ENCODE measurements at regions not wholly inside any gene's neighbourhood (a gene's known extent, or its start where the extent isn't known, plus 50 kb on each side); places are given as distances from the start of the nearest gene placed in this dataset.

- no peak for FAIRE-seq
These were observed 60.3 kb downstream of the DACT1 start for GRCh38 chr14:58697930-58698642.

- FAIRE-seq: no peak
These were observed 62.0 kb downstream of the DACT1 start for GRCh38 chr14:58699681-58700205.

- no peak for FAIRE-seq
These were observed 63.4 kb downstream of the DACT1 start for GRCh38 chr14:58701156-58701555.

DNA sequence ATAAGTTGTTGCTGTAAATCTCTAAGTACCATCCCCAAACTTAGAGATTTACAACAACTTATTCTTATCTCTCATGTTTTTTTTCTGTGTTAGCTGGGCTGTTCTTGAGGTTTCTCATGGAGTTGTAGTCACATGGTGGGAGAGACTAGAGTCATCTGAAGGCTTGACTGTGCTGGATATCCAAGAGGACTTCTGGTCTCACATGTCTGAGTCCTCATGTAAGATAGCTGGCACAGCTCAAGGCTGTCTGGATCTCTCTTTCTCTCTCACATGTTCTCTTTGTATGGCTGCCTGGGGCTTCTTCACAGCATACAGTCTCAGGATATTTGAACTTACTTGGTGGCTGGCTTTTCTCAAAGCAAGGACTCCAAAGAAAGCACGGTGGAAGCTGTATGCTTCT lies 63.8 kb downstream of the DACT1 start:
- no peak for FAIRE-seq

- FAIRE-seq: no peak
These were observed 64.8 kb downstream of the DACT1 start for GRCh38 chr14:58702441-58703160.

DNA sequence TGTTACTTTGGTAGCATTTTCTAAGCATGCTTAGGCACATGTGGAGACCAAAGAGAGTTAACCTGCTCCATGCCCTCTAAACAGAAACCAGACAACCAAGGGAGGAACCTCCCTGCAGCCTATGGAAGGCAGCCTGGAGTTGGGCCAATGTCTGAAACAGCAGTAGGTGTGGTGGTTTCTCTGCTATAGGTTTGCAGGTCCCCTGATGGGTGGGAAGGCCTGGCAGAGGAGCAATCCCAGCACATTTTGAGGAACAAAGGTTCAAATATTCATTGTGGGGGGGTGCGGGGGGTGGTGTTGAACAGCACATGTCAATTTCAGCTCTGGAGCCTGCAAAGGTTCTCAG lies 65.4 kb downstream of the DACT1 start:
- FAIRE-seq: no peak

DNA sequence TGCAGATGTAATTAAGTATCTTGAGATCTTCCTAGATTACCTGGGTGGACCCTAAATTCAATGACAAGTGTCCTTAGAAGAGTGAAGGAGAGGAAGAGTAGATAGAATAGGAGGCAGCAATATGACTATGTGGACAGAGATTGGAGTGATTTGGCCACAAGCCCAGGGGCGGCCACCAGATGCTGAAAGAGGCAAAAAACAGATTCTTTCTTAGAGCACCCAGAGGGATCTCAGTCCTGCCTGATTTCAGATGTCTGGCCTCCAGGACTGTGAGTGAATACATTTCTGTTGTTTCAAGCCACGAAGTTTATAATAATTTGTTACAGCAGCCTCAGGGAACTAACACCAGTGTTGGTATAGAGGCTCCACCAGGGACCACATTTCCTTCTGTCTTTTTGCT lies 67.3 kb downstream of the DACT1 start:
- no peak for FAIRE-seq

- FAIRE-seq: no peak
These were observed 70.2 kb downstream of the DACT1 start for GRCh38 chr14:58707949-58708348.

- no peak for FAIRE-seq
These were observed 72.2 kb downstream of the DACT1 start for GRCh38 chr14:58709949-58710348.

- FAIRE-seq: no peak
These were observed 73.6 kb downstream of the DACT1 start for GRCh38 chr14:58711382-58711781.

- no peak for FAIRE-seq
These were observed 74.6 kb downstream of the DACT1 start for GRCh38 chr14:58712357-58712756.

DNA sequence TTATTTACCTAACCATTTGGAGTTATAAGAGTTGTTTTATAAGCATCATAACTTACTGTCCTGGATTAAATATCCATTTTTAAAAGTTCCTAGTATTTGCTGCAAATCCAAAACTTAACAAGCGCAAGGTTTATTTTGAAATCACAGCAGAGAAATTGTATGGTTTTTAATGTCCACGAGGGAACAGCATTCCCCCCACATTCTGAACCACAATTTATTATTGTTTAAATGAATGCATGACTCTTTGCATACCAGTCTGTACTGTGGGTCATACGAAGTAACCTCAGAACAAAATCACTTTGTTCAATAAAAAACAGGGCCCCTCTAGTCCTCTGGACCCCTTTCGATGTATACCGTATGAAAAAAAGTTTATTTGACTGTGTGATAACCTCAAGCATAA lies 75.9 kb downstream of the DACT1 start:
- no peak for FAIRE-seq

DNA sequence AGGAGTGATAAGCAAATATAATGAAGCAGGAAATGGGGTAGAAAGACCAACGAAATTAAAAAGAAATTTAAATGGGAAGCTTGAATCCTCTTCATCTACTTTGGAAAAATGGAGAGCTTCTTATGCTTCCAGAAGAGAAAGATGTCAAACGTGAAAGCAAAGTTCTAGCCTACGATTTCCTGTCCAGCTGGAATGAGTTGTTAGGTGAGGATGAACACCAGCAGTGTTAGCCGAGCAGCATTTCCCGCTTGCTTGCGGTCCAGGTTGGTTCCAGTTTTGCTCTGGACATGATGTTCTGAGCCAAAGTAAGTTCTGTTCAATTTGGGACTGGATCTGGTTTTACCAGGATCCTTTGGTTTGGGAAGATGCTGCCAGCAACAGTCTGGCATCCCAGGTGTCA lies 78.9 kb downstream of the DACT1 start:
- no peak for FAIRE-seq

DNA sequence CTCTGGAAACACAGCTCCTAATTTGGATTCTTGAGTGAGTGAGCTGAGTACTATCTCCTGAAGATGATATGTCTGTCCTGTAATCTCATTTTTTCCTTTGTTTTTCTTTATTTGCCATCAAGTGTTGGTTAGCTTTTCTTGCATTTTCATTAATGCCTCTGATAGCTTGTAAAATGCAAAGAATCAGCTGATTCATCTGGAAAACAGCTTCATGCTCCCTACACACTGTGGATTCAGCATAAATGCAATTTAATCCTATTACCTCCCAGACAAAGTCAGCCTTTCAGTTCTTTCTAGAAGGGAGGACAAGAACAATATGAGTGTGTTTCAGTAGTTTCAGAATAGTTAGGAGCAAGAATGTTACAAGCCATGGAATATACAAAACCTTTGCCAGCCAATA lies 79.4 kb downstream of the DACT1 start:
- no peak for FAIRE-seq

GRCh38 chr14:58717813-58718212 lies 80.1 kb downstream of the DACT1 start:
- FAIRE-seq: no peak

DNA sequence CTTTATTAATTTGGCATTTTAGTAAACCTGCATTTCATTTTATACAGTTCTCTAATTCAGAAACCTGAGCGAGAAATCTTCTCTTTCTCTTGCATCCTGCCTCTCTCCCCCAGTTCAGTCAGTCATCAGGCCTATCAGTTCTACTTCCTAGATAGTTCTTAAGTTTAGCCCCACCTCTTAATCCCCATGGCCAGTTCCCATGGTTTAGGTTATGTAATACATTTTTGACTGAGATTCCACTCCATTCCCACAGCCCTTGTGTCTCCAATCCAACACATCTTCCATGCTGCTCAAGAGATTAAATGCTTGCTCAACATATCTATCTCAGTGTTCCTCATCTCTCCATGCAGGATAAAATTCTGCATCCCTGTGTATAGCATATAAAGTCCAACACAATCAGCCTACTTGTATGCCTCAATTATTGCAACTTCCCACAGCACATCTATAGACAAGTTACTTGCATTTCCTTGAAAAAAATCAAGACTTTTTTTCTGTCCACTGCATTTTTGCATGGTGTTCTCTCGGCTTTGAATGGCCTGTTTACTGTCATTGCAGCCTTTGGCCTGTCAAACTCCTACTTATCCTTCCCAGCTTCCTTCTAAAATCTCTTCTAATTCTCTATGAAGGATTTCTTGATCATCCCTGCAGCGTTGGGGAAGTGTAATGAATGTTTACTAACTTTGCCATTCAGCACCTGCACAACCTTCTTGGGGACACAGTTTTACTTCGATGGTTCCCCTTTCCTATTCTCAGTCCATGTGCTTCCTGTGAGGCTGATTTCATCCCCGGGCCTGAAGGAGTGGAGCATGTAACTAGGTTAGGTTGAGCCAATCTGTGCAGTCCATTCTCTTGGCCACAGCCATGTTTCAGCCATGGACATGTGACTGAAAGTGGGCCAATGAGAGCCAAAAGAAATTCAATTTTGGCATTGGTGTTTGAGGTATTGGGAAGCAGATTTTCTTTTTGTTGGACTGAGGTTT lies 80.8 kb downstream of the DACT1 start:
- FAIRE-seq: no peak

DNA sequence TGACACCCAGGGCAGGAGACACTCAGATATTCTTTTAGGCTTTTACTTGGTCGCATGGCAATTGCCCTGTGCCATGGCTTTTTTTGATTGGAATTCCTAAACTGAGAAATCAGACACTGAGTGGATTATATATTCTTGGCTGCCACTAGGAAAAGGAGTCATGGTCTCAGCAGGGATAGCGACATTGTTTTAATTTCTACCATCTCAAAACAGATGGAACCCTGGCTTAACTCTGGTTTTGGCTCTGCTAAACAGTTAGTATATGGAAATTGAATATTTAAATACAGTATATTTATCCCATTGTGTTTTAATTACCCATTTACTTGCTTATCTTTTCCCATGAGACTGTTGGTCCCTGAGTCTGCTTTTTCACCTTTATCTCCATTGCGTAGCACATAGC lies 84.0 kb downstream of the DACT1 start:
- no peak for FAIRE-seq

- no peak for FAIRE-seq
These were observed 84.7 kb downstream of the DACT1 start for GRCh38 chr14:58722441-58722840.

DNA sequence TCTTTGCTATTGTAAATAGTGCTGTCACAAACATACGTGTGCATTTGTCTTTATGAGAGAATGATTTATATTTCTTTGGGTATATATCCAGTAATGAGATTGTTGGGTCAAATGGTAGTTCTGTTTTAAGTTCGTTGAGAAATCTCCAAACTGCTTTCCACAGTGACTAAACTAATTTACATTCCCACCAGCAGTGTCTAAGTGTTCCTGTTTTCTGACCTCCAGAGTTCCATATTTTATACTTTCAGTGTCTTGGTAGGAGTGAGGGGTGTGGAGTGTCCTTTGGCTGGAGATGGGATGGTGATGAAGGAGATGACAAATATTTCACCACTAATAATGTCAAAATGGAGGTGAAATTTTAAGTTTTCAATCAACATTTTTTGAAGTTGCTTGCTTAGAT lies 86.4 kb downstream of the DACT1 start:
- no peak for FAIRE-seq

DNA sequence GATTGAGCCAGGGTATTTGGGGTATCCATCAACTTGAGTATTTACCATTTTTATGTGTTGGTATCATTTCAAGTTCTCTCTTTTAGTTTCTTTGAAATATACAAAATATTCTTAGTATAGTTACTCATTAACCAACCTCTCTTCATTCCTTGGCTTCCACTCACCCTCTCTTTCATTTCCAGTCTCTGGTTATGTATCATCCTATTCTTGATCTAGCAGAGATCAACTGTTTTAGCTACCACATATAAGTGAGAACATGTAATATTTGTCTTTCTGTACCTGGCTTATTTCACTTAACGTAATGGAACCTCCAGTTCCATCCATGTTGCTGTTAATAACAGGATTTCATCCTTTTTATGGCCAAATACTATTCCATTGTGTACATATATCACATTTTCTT lies 86.9 kb downstream of the DACT1 start:
- no peak for FAIRE-seq

DNA sequence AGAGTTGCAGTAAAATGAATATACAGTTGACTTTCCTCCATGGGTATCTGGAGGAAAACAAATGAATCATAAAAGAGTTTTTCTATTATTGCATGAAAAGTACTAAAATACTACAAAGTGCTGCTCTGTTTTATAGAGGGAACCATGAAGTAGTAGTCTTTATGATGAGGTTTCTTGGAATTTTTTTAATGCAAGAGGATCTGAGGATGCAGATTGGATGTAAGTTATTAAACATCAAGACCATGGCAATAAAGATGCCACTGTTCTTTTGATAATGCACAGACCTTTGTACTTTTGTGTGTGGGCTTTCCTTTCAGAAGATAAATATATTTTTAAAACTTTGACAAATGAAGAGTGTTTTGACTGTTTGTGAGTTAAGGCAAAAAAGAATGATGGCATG lies 87.5 kb downstream of the DACT1 start:
- no peak for FAIRE-seq

- no peak for FAIRE-seq
These were observed 88.1 kb downstream of the DACT1 start for GRCh38 chr14:58725871-58726270.

GRCh38 chr14:58730792-58731464 lies 93.2 kb downstream of the DACT1 start:
- FAIRE-seq: no peak
